ENCODE measurements at regions not wholly inside any gene's neighbourhood (a gene's known extent, or its start where the extent isn't known, plus 50 kb on each side); places are given as distances from the start of the nearest gene placed in this dataset.
"Not testable (repeated sequence)": the region's sequence is repeated elsewhere in the genome, so short reads cannot be mapped to it uniquely, and the experiment has no call there.

DNA sequence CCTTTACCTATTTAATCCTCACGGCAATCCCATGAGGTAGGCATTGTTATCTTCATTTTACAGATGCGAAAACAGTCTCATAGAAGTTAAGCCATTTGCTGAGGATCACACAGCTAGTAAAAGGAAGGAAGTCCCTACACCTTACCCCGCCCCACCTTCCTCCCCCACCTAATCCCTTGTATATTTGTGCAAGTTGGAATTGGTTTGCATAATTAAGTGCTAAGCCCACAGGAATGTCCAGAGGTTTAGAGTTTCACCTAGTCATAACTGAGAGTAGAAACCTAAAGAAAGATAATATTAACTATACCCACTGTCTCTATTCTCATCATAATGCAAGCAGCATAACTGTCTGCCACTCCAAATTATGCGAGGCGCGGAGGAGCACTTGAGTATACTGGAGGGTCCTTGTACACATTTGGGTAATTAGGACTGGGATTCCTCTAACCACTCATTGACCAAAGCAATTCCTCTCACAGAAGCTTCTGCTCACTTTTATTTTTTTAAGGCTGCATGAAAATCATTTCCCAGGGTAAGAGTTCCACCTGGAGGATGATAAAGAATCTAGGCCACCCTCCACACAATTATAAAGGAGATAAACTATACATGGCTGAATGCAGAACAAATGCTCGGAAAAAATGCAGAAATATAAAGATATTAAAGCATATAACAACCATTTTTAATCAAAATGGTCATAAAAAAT, 199.9 kb downstream of the FAM181B start:
- DNase-seq (ENCODE audit: low read depth): no peak

DNA sequence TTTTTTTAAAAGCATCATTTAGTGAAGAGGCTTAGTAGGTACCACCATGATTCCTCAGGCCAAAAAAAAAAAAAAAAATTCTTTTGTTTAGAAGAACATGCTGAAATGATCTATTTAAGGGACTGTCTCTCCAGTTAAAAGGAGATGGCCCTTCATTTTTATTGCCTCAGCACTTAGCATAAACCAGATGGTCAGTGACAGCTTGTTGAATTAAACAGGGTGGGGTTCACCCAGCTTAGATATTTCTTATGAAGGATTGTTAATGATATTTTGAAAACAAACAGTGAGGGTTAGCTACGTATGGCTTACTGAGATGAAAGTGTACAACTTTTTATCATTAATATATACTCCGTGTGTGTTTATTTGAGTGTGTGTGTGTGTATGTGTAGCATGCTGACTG, 203.7 kb downstream of the FAM181B start:
- no peak for DNase-seq (ENCODE audit: low read depth)

DNA sequence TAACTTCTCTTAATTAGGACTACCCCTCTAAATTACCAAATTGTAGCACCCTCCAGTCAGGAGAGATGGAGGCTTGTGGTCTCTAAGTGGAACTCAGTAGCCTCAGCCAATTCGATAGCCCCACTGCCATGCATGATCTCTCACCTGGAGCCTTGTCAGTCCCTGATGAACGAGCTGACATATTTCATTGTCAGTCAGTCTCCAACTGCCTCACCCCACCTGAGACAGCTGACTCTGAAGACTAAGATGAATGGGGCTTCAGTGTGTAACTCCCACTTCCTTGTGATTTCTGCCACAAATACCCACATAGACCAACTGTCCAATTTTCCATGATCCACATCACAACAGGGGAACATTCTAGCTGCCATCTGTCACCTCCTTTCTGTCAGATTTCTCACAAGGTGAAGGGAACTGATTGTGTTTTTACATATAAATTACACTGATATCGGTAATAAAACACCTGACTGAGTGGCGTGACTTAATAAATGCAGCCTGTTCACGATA, 206.5 kb downstream of the FAM181B start:
- no peak for DNase-seq (ENCODE audit: low read depth)

DNA sequence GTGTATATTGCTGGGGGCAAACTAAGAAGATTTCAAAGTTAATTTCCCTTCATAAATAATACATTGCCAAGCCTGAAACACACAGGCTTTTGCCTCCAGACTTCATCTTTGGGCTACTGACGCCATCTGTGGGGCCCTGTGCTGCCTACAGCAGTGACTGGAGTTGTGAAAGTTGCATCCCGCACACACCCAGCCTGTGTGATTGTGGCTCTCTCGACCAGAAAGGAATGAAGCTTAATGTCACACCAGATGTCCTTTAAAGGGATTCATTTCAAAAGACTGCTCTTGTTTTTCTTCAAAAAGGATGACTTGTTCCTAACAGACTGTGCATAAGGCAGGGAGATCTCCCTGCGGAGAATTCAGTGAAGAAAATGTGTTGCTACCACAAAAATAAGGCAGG, 210.5 kb downstream of the FAM181B start:
- DNase-seq (ENCODE audit: low read depth): no peak

DNA sequence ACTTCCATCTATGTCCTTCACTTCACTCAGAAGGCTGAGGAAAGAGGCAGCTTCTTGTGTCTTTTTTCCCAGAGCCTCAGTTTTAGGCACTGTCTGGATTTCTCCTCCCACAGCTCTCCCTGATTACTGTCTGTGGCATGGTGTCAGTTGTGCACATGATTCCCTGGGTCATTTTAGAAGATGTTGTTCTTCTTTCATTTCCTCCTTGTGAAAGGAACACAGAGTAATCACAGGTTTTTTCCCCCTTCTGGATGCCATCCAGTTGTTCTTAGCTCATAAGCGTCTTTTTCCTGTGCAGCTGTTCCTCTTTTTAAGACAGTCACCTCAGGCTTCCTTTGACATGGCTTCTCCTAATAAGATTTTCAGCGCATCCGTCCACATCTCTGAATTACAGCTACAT, 212.2 kb downstream of the FAM181B start:
- no peak for DNase-seq (ENCODE audit: low read depth)

DNA sequence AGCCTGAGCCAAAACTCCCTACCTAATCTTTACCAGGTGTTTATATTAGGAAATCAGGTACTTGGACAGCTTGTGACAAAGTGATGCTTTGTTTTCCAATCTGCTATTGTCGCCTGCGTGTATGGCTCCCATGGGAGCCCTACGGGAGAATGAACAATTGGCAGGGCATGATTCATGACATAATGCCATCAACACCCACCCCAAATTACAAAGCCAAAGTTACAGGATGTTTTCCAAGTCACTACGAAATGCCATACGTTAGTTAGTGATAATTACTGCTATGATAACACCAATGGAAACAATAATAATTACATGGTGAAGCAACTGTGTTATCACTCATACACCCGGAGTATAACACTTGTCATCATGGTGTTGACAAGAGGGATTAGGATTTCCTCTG, 226.4 kb downstream of the FAM181B start:
- no peak for DNase-seq (ENCODE audit: low read depth)

DNA sequence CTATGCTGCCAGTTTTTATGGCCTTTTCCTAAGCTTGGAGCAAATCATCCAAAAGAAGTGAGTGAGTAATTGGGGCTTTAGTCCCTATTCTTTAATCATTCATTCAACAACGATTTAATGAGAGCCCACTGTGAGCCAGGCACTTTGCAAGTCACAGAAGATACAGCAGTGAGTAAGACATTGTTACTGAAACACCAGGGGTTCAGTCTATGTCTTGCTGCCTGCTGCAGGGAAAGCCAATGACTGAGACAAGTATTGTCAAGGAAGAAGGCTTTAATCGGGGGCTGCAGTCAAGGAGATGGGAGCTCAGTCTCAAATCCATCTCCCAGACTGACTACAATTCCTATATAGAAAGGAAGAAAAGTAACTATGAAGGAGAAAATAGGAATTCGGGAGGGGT, 228.3 kb downstream of the FAM181B start:
- no peak for DNase-seq (ENCODE audit: low read depth)

DNA sequence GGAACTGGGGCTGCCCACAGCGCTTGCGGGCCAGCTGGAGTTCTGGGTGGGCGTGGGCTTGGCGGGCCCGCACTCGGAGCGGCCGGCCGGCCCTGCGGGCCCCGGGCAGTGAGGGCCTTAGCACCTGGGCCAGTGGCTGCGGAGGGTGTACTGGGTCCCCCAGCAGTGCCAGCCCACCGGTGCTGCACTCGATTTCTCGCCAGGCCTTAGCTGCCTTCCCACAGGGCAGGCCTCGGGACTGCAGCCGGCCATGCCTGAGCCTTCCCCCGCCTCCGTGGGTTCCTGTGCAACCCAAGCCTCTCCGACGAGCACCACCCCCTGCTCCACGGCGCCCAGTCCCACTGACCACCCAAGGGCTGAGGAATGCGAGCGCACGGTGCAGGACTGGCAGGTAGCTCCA, 232.5 kb downstream of the FAM181B start:
- DNase-seq (ENCODE audit: low read depth): not testable (repeated sequence)

DNA sequence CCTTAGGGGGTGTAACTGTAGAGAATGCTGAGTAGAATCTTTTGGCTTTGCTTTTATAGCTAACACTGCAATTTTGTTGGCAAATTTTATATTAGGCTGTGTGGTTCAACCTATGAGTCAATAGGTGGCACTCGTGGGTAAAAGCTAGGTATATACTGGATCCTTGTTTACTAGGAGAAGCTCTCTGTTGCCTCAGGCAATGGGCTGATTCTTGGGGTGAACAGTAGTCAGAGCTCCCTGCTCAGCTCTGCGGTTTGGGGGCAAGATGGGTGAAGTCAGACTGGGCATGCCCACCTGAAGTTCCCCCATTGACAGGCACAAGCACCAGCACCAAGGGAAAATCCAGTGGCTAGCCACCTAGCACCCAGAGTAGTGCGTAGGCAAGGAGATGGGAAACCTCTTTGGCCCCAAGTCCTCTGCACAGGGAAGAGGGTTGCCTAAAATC, 238.7 kb downstream of the FAM181B start:
- no peak for DNase-seq (ENCODE audit: low read depth)

DNA sequence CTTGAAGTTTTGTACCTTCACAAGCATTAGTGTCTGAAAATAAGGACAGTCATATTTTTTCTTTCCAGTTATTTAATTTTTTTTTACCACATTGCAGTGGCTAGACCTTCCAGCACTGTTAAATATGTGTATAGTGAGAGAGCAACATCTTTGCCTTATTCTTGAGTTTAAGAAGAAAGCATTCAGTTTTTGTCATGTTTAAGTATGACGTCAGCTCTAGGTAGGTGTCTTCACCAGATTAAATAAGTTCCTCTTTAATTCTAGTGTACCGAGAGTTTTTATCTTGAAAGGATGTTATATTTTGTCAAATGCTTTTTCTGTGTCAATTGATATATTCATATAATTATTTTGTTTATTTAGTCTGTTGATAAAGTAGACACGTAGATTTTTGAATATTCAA, 258.8 kb downstream of the FAM181B start:
- no peak for DNase-seq (ENCODE audit: low read depth)

DNA sequence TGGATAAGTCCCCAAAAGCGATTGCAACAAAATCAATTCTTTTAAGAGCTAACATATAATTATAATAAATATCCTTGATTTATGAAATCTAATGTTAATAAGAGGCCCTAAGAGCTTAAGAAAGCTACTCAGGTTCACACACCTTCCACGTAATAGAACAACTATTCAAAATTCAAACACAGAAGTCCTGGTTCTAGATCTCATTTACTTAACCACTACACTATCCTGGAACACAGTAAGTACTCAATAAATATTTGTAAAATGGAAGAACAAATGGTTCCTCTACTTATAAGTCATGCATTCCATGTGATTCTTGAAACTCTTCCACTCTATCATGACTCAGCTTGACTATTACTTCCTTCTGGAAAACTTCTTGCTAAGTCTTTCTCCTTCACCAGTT, 268.2 kb downstream of the FAM181B start:
- DNase-seq (ENCODE audit: low read depth): no peak

DNA sequence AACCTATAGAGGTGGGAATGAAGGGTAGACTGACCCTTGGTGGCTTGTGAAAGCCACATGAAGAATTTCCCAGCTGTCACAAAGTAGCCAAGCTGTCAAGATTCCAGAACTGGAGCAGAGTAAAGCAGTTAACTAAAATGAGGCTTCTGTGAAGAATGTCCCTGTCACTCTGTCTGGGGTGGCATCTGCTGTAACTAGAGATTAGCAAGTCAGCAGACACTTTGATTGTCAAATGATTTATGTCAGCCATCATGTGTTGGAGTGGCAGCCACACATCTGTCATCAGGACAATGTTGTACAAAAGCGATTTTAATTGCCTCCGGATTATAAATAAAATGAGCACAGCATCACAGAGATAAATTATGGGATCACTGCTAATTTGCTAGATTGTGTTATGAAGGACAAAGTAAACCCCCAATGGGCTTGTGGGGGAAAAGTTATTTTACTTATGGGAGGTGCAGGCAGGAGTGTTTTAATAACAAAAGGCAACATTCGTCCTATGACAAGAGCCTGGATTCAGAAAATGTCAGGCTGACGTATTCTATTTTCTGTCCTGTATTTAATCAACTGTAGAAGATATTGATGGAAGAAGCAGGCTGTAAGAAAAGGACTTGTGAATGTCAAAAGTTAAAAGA, 270.9 kb downstream of the FAM181B start:
- DNase-seq (ENCODE audit: low read depth): no peak

DNA sequence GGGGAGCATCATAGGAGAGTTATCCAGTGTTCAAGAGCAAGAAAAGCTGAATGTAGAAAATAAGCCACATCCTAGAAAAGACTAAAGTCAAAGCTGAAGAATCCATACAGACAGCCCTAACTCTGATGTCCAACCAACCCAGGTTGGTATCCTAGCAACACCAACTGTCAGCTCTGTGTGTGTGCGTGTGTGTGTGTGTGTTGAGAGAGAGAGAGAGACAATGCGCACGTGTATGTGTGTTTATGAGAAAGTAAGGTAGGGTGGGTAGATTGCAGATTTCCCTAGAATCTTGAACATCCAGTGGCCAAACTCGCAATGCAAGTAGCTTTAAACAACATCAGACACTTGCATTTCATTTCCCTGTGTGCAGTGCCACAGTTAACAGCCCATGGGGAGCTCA, 274.9 kb downstream of the FAM181B start:
- DNase-seq (ENCODE audit: low read depth): no peak

DNA sequence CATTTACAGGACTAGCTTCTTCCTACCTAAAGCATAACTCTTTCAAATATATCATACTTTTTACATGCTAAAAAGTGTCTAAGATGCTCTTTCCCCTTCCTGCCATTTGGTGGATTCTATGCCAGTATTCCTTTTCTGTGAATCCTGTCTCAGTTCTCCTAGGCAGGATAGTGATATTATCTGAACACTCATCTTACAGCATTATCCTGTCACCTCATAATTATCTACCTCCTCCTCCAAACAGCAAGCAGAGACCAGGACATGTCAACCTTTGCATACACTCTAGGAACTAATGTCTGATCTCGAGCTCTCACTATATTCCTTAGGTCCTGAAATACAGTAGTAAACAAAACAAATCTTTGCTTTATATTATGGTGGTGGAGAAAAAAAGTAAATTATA, 275.5 kb downstream of the FAM181B start:
- no peak for DNase-seq (ENCODE audit: low read depth)

DNA sequence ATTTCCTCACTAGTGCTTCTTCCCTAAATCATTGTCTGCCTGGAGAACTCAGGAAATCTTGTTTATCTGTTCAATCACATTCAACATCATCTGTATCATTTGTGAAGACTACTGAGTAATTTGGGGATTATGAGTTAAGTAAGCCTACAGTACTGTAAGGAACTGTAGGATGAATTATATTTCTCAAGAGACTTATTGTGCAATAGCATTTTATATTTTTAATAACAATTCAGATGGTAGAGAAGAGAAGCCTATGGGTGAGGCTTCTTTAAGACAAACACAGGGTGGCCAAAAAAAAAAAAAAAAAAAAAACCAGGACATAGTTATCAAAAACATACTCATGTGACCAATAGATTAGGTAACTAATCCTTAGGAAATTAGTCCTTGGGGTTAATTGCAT, 282.7 kb downstream of the FAM181B start:
- DNase-seq (ENCODE audit: low read depth): no peak

DNA sequence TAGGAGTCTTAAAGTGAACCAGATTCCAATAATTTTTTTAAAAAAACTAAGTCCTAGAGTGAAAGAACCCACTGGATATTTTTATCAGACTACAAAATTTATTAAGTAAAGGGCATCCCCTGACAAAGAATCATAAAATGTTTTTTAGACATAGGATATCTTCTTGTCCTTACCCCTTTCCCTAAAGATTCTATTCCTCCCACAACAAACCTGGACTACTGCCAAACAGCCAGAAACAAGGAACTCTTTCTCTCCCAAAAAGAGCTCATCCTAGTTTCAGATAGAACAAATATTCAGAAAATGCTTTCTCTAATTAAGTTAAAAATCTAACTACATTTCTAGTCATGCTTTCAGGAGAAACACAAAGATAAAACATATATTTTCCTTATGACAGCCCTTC, 327.1 kb downstream of the FAM181B start:
- no peak for DNase-seq (ENCODE audit: low read depth)

DNA sequence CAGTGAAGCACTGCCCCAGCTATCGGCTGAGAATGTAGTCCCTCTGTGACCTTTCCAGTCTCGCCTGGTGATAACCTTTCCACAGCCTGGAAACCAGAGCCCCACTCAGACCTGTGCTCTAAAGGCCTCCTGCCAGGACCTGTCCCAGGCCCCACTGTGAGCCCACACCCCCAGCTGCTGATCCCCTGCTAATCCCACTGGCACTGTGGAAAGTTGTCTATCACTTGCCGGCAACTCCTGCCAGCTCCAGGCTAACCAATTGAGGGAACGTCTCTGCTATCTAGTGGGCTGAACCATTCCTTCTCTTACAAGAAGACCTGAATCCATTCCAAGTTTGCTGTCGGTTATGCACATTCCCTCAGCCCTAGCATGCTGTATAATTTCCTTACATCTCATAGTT, 328.2 kb downstream of the FAM181B start:
- DNase-seq (ENCODE audit: low read depth): no peak

DNA sequence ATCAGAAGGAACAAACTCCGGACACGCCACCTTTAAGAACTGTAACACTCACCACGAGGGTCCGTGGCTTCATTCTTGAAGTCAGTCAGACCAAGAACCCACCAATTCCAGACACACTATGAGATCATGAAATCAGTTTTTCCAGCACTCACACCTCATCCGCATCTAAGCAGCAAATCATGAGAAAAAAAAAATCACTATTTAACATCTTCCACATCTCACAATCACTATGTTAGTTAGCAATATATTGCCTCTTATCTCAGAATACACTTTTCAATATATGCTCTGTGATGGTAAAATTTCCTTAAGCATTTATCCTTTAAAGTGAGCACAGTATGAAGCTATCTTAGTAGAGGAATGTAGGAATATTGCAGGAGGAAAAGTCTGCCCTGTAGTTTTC, 328.7 kb downstream of the FAM181B start:
- DNase-seq (ENCODE audit: low read depth): no peak

DNA sequence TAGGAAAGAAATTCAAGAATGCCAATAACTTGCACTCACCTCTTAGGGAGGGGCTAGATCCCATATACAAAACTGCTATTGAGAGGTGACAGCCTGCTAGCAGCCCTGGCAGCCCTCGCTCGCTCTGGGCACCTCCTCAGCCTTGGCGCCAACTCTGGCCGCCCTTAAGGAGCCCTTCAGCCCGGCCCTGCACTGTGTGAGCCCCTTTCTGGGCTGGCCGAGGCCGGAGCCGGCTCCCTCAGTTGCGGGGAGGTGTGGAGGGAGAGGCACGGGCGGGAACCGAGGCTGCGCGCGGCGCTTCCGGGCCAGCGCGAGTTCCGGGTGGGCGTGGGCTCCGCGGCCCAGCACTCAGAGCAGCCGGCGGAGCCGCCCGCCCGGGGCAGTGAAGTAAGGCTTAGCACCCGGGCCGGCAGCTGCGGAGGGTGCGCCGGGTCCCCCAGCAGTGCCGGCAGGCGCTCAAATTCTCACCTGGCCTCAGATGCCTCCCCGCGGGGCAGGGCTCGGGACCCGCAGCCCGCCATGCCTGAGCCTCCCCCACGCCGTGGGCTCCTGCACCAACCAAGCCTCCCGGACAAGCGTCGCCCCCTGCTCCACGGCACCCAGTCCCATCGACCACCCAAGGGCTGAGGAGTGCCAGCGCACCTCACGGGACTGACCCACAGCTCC, 329.9 kb downstream of the FAM181B start:
- DNase-seq (ENCODE audit: low read depth): no peak

DNA sequence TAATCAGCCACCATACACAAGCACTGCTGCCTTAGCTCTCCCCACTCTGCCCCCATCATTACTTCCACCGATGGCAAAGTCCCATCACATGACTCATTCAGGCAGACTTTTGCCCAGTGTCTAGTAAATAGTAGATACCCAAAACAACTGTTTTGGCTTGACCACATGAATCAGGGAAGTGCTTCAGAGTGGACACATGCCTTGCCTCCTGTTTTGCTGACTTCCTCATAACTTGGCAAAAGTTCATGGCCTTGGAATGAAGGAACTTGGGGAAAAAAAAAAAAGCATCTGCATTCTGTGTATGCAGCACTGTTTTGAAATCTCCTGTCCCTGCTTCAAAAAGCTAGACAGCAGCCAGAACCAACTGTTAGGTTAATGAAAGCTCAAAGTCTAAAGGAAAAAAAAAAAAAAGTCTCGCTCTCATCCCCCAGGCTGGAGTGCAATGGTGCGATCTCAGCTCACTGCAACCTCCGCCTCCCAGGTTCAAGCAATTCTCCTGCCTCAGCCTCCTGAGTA, 335.3 kb downstream of the FAM181B start:
- DNase-seq (ENCODE audit: low read depth): no peak

DNA sequence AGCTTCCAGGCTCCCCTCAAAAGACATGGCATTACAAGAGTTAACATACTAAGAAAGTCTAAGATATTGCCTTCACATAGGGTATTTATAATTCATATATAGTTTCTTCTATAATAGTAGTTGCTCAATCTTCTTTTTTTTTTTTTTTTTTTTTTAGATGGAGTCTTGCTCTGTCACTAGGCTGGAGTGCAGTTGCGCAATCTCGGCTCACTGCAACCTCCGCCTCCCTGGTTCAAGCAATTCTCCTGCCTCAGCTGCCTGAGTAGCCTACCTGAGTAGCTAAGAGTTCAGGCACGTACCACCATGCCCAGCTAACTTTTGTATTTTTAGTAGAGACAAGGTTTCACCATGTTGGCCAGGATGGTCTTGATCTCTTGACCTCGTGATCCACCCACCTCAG, 337.0 kb downstream of the FAM181B start:
- DNase-seq (ENCODE audit: low read depth): not testable (repeated sequence)

DNA sequence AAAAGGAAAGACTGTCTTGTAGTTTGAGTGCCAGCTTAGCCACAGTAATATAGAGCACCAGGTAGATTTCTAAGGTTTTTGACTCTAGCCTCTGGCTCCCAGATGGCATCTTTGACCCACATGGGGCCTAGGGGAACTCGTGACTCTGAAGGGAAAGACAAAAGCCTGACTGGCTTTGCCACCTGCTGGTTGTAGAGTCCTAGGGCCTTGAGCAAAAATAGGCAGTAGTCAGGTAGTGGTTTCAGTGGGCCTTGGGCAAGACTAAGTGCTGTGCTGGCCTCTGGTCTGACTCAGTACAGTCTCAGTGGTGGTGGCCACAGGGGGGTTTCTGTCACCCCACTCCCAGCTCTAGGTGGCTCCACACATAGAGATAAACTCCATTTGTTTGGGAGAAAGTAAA, 349.4 kb downstream of the FAM181B start:
- DNase-seq (ENCODE audit: low read depth): no peak
